AG09319 (cell line): ENCODE measurements at regions not wholly inside any gene's neighbourhood (a gene's known extent, or its start where the extent isn't known, plus 50 kb on each side); places are given as distances from the start of the nearest gene placed in this dataset.

ENCODE experiments used
- DNase-seq: peaks from one replicate; pipeline ENCODE4 v3.0.0-alpha.2; 2010; ENCODE audit warnings: low read depth; ENCODE audit errors: extremely low read depth
- CTCF ChIP-seq: IDR thresholded peaks from 2 replicates; pipeline ENCODE4 v1.5.1; 2011; ENCODE audit warnings: low read depth, mild to moderate bottlenecking, inconsistent platforms, low read length, moderate library complexity

- DNase-seq, result no peak
- TF ChIP-seq CTCF, result no peak
Measured at GRCh38 chr5:169404223-169404622, 103.3 kb upstream of the SLIT3 start.

GRCh38 chr5:169398515-169398914 is 97.6 kb upstream of the SLIT3 start:
- DNase-seq, result no peak
- TF ChIP-seq CTCF, result no peak

GRCh38 chr5:169395136-169395535 is 94.2 kb upstream of the SLIT3 start:
- TF ChIP-seq CTCF, result no peak
- no peak for DNase-seq

- no peak for TF ChIP-seq CTCF
- DNase-seq, result no peak
Measured at GRCh38 chr5:169394371-169394770, 93.4 kb upstream of the SLIT3 start.

- TF ChIP-seq CTCF, result no peak
- no peak for DNase-seq
Measured at GRCh38 chr5:169393907-169394306, 93.0 kb upstream of the SLIT3 start.

- no peak for TF ChIP-seq CTCF
- no peak for DNase-seq
Measured at GRCh38 chr5:169390265-169390664, 89.3 kb upstream of the SLIT3 start.

GRCh38 chr5:169389318-169389717 is 88.4 kb upstream of the SLIT3 start:
- no peak for TF ChIP-seq CTCF
- no peak for DNase-seq
